Calu3 (cell line): ENCODE measurements at regions not wholly inside any gene's neighbourhood (a gene's known extent, or its start where the extent isn't known, plus 50 kb on each side); places are given as distances from the start of the nearest gene placed in this dataset.
"Not testable (repeated sequence)": the region's sequence is repeated elsewhere in the genome, so short reads cannot be mapped to it uniquely, and the experiment has no call there.

ENCODE experiments used
- BruUV-seq: library from RNA; stranded (reverse); fragments of 400-500 nt; replicated peaks from 2 replicates; lab custom pipeline; 2021; lab: Mats Ljungman, UMichigan
- CTCF ChIA-PET: fragments of 300-600 bp; sonication (Branson Sonifier 250); formaldehyde crosslinking; loops from one replicate; lab custom pipeline; 2022; ENCODE audit warnings: antibody characterized with exemption; lab: Charles Lee
- DNase-seq: peaks from one replicate; pipeline ENCODE4 v3.0.0; 2022
- H3K27ac Mint-ChIP-seq: one replicate; pipeline ENCODE4 v1.8.0; 2022; ENCODE audit warnings: mixed read lengths; ENCODE audit not compliant: unreplicated experiment
- H3K27me3 Mint-ChIP-seq: one replicate; pipeline ENCODE4 v1.8.0; 2022; ENCODE audit warnings: mixed read lengths; ENCODE audit not compliant: unreplicated experiment
- H3K36me3 Mint-ChIP-seq: one replicate; pipeline ENCODE4 v1.8.0; 2022; ENCODE audit warnings: mild to moderate bottlenecking, moderate library complexity, mixed read lengths; ENCODE audit not compliant: insufficient read depth, unreplicated experiment
- H3K4me1 Mint-ChIP-seq: one replicate; pipeline ENCODE4 v1.8.0; 2022; ENCODE audit warnings: mild to moderate bottlenecking, low read depth, mixed read lengths; ENCODE audit not compliant: unreplicated experiment
- H3K4me3 Mint-ChIP-seq: one replicate; pipeline ENCODE4 v1.8.0; 2022; ENCODE audit warnings: mild to moderate bottlenecking, low read depth, moderate library complexity, mixed read lengths; ENCODE audit not compliant: unreplicated experiment
- H3K9me3 Mint-ChIP-seq: one replicate; pipeline ENCODE4 v1.8.0; 2022; ENCODE audit warnings: low read depth, mixed read lengths; ENCODE audit not compliant: unreplicated experiment
- CTCF ChIP-seq: fragments of 200-600 bp; IDR thresholded peaks from one replicate; pipeline ENCODE4 v1.8.0; 2022; ENCODE audit warnings: antibody characterized with exemption; ENCODE audit not compliant: unreplicated experiment
- intact Hi-C: fragments of 100-400 bp; cut with micrococcal nuclease; formaldehyde crosslinking; loops from one replicate; pipeline ENCODE4 v1.10.0; 2022; ENCODE audit not compliant: unreplicated experiment

- H3K4me1 Mint-ChIP-seq: peaks cover 10% of the 10 kb centered on the region
- CTCF ChIA-PET: interaction anchor here (0.7 to 1.3 kb wide), 3 partner anchors 9 to 477 kb away, joined by 3 read pairs; no protein-coding TSS in a partner anchor
- H3K27ac Mint-ChIP-seq: no peak overlapping the region
- BruUV-seq: no TSS peak
- no peak overlapping the region for H3K4me3 Mint-ChIP-seq
- H3K36me3 Mint-ChIP-seq: no peaks in the 10 kb centered on the region
- H3K27me3 Mint-ChIP-seq: no peaks in the 10 kb centered on the region
- no peaks in the 10 kb centered on the region for H3K9me3 Mint-ChIP-seq
- intact Hi-C loops: no loop called here
- no peak for TF ChIP-seq CTCF
- no peak for DNase-seq
Measured at GRCh38 chr15:63448266-63448665, 56.1 kb upstream of the USP3 start.

GRCh38 chr15:63448872-63449555 lies 55.4 kb upstream of the USP3 start:
- H3K36me3 Mint-ChIP-seq, H3K4me3 Mint-ChIP-seq, BruUV-seq, H3K4me1 Mint-ChIP-seq, DNase-seq, intact Hi-C loops, H3K27ac Mint-ChIP-seq, H3K9me3 Mint-ChIP-seq, H3K27me3 Mint-ChIP-seq: not testable (repeated sequence)
- CTCF ChIA-PET: interaction anchor here (0.7 kb wide), 2 partner anchors 264 to 477 kb away, joined by 3 read pairs; no protein-coding TSS in a partner anchor

- DNase-seq: no peak
- intact Hi-C loops: no loop called here
- CTCF ChIA-PET: no interaction called here
- Mint-ChIP-seq H3K9me3 (no peaks in the 10 kb centered on the region), H3K4me1 (peaks cover 10% of the 10 kb centered on the region), H3K27me3 (no peaks in the 10 kb centered on the region), H3K36me3 (no peaks in the 10 kb centered on the region), H3K27ac (no peak overlapping the region), H3K4me3 (no peak overlapping the region)
- no peak for TF ChIP-seq CTCF
- no TSS peak for BruUV-seq
Measured at GRCh38 chr15:63449731-63450130, 54.7 kb upstream of the USP3 start.

- H3K4me3 Mint-ChIP-seq: no peak overlapping the region
- intact Hi-C loops: no loop called here
- no TSS peak for BruUV-seq
- CTCF ChIA-PET: no interaction called here
- no peaks in the 10 kb centered on the region for H3K27me3 Mint-ChIP-seq
- H3K36me3 Mint-ChIP-seq: no peaks in the 10 kb centered on the region
- no peaks in the 10 kb centered on the region for H3K9me3 Mint-ChIP-seq
- no peak for DNase-seq
- peaks cover 10% of the 10 kb centered on the region for H3K4me1 Mint-ChIP-seq
- no peak overlapping the region for H3K27ac Mint-ChIP-seq
- TF ChIP-seq CTCF: no peak
Measured at GRCh38 chr15:63450884-63451225, 53.5 kb upstream of the USP3 start.

- H3K4me1 Mint-ChIP-seq: peaks cover 16% of the 10 kb centered on the region
- BruUV-seq: no TSS peak
- CTCF ChIA-PET: interaction anchor here (0.6 kb wide), 1 partner anchor 11 kb away, joined by 6 read pairs; no protein-coding TSS in a partner anchor
- H3K9me3 Mint-ChIP-seq: no peaks in the 10 kb centered on the region
- DNase-seq: no peak
- H3K4me3 Mint-ChIP-seq: no peak overlapping the region
- no peak overlapping the region for H3K27ac Mint-ChIP-seq
- TF ChIP-seq CTCF: no peak
- H3K27me3 Mint-ChIP-seq: no peaks in the 10 kb centered on the region
- intact Hi-C loops: no loop called here
- H3K36me3 Mint-ChIP-seq: no peaks in the 10 kb centered on the region
Measured at GRCh38 chr15:63451671-63452315, 52.6 kb upstream of the USP3 start.
